ENCODE measurements at regions not wholly inside any gene's neighbourhood (a gene's known extent, or its start where the extent isn't known, plus 50 kb on each side); places are given as distances from the start of the nearest gene placed in this dataset.
"Not testable (repeated sequence)": the region's sequence is repeated elsewhere in the genome, so short reads cannot be mapped to it uniquely, and the experiment has no call there.

DNA sequence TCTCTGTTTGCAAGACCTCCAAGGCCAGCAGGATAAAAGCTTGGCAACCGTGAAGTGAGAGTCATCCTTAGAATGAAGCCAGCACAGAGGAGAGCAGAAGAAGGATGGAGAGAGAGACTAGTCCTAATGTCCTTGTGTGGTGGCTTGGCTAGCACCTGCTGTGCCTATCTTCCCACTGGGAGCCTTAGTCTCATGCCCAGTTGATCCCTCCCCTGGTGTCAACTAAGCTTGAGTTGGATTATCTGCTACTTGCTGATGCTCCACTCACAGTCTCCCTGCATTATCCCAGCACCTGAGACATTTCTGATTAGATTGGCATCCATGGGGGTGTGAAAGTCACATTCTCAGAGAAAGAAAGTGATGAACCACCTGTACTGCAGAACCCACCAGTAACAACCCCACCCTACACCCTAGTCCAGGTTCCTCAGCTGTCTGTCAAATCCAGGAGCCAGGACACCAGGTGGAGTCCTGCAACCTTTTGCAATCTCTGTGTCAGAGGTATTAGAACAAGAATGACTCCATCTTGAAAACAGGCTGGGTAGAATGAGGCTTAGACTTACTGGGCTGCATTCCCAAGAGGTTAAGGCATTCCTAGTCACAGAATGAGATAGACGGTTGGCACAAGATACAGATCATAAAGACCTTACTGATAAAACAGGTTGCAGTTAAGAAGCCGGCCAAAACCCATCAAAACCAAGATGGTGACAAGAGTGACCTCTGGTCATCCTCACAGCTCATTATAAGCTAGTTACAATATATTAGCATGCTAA is 460.2 kb upstream of the C16orf82 start:
- Mint-ChIP-seq H3K27ac (ENCODE audit: unreplicated experiment) (no peak overlapping the region), H3K4me1 (ENCODE audit: unreplicated experiment) (peaks cover 15% of the 10 kb centered on the region), H3K4me3 (ENCODE audit: unreplicated experiment) (no peak overlapping the region), H3K9me3 (ENCODE audit: unreplicated experiment) (peaks cover 13% of the 10 kb centered on the region), H3K27me3 (ENCODE audit: unreplicated experiment) (peaks cover 7% of the 10 kb centered on the region), H3K36me3 (ENCODE audit: low read depth, unreplicated experiment) (peaks cover 7% of the 10 kb centered on the region)
- TF ChIP-seq, protein P1, sequence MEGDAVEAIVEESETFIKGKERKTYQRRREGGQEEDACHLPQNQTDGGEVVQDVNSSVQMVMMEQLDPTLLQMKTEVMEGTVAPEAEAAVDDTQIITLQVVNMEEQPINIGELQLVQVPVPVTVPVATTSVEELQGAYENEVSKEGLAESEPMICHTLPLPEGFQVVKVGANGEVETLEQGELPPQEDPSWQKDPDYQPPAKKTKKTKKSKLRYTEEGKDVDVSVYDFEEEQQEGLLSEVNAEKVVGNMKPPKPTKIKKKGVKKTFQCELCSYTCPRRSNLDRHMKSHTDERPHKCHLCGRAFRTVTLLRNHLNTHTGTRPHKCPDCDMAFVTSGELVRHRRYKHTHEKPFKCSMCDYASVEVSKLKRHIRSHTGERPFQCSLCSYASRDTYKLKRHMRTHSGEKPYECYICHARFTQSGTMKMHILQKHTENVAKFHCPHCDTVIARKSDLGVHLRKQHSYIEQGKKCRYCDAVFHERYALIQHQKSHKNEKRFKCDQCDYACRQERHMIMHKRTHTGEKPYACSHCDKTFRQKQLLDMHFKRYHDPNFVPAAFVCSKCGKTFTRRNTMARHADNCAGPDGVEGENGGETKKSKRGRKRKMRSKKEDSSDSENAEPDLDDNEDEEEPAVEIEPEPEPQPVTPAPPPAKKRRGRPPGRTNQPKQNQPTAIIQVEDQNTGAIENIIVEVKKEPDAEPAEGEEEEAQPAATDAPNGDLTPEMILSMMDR (IDR thresholded peaks at IDR 0.05; ENCODE audit: unreplicated experiment), result no peak
- no peak for DNase-seq (ENCODE audit: low spot score)

DNA sequence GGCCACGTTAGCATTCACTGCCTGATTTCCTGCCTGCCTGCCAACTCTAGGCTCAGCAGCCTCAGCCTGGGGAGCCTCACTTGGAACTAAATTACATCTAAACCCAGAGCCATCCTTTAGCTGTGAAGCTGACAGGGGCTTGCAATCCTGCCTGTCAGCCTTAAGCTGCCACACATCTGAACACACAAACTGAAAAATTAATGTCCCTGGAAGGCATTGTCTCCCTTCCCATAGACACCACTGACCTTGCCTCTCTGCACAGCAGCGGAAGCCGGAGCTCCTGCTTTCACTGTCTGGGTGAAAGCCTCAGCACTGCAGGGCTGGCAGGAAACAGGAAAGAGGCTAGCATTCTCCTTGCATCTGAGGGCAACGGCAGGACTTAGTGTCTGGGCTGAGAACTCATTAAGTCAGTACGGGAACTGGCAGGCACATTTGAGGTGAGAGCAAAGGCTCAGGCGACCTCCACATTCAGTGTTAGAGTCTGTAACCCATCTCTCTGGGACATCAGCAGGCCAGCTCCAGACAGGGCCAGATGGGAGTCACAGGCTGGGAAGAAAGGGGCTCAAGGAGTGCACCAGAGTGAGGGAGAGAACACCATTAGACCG is 452.4 kb upstream of the C16orf82 start:
- Mint-ChIP-seq H3K9me3 (ENCODE audit: unreplicated experiment) (peaks cover 5% of the 10 kb centered on the region), H3K4me3 (ENCODE audit: unreplicated experiment) (peak overlapping the region; percentile 52), H3K36me3 (ENCODE audit: low read depth, unreplicated experiment) (no peaks in the 10 kb centered on the region), H3K4me1 (ENCODE audit: unreplicated experiment) (peaks cover 20% of the 10 kb centered on the region), H3K27me3 (ENCODE audit: unreplicated experiment) (peaks cover 3% of the 10 kb centered on the region), H3K27ac (ENCODE audit: unreplicated experiment) (peak overlapping the region; percentile 72)
- TF ChIP-seq, protein P1 (IDR thresholded peaks at IDR 0.05; ENCODE audit: unreplicated experiment), result no peak
- peak; percentile 15 for DNase-seq (ENCODE audit: low spot score)

- Mint-ChIP-seq H3K4me1 (ENCODE audit: unreplicated experiment) (peaks cover 5% of the 10 kb centered on the region), H3K4me3 (ENCODE audit: unreplicated experiment) (no peak overlapping the region), H3K9me3 (ENCODE audit: unreplicated experiment) (peaks cover 6% of the 10 kb centered on the region), H3K27ac (ENCODE audit: unreplicated experiment) (no peak overlapping the region), H3K36me3 (ENCODE audit: low read depth, unreplicated experiment) (peaks cover 12% of the 10 kb centered on the region), H3K27me3 (ENCODE audit: unreplicated experiment) (peaks cover 6% of the 10 kb centered on the region)
- no peak for DNase-seq (ENCODE audit: low spot score)
- TF ChIP-seq, protein P1 (IDR thresholded peaks at IDR 0.05; ENCODE audit: unreplicated experiment), result no peak
These were observed 443.3 kb upstream of the C16orf82 start for GRCh38 chr16:26623442-26623841.

- Mint-ChIP-seq H3K27ac (ENCODE audit: unreplicated experiment) (no peak overlapping the region), H3K4me3 (ENCODE audit: unreplicated experiment) (no peak overlapping the region), H3K4me1 (ENCODE audit: unreplicated experiment) (peaks cover 5% of the 10 kb centered on the region), H3K9me3 (ENCODE audit: unreplicated experiment) (peaks cover 13% of the 10 kb centered on the region), H3K27me3 (ENCODE audit: unreplicated experiment) (peaks cover 3% of the 10 kb centered on the region), H3K36me3 (ENCODE audit: low read depth, unreplicated experiment) (peaks cover 19% of the 10 kb centered on the region)
- TF ChIP-seq, protein P1 (IDR thresholded peaks at IDR 0.05; ENCODE audit: unreplicated experiment), result no peak
- no peak for DNase-seq (ENCODE audit: low spot score)
These were observed 438.8 kb upstream of the C16orf82 start for GRCh38 chr16:26627958-26628357.

DNA sequence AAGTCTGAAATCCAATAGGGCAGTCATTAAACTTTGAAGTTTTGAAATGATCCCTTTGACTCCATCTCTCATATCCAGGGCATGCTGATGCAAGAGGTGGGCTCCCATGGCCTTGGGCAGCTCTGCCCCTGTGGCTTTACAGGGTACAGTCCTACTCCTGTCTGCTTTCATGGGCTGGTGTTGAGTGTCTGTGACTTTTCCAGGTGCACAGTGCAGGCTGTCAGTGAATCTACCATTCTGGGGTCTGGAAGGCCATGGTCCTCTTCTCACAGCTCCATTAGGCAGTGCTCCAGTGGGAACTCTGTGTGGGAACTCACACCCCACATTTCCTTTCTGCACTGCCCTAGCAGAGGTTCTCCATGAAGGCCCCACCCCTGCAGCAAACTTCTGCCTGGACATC is 435.4 kb upstream of the C16orf82 start:
- H3K36me3 Mint-ChIP-seq (ENCODE audit: low read depth, unreplicated experiment), result peaks cover 16% of the 10 kb centered on the region
- DNase-seq (ENCODE audit: low spot score); H3K27me3 Mint-ChIP-seq (ENCODE audit: unreplicated experiment); H3K4me1 Mint-ChIP-seq (ENCODE audit: unreplicated experiment); H3K4me3 Mint-ChIP-seq (ENCODE audit: unreplicated experiment); H3K27ac Mint-ChIP-seq (ENCODE audit: unreplicated experiment): not testable (repeated sequence)
- peaks cover 12% of the 10 kb centered on the region for H3K9me3 Mint-ChIP-seq (ENCODE audit: unreplicated experiment)

Measured in endothelial cell (in vitro differentiated cells).